Peyer's patch (tissue), 4 donors: ENCODE measurements at regions not wholly inside any gene's neighbourhood (a gene's known extent, or its start where the extent isn't known, plus 50 kb on each side); places are given as distances from the start of the nearest gene placed in this dataset.

Experiments used
- POLR2A ChIP-seq, 2 donors: fragments of 450-650 bp; IDR thresholded peaks; one replicate each; pipeline ENCODE4 v1.5.1; 2017; ENCODE audit warnings: antibody characterized with exemption in 2 of 2, mild to moderate bottlenecking in 2 of 2, moderate library complexity in 2 of 2
- TF ChIP-seq, protein P1 (sequence below), 6 experiments: fragments of 450-650 bp in 4 of 6; fragments of 200-600 bp in 2 of 6; sonication (generic) in 1 of 6; IDR thresholded peaks; one replicate each; pipeline ENCODE4 v1.5.1; 2017 to 2019; ENCODE audit warnings: antibody characterized with exemption in 6 of 6, mild to moderate bottlenecking in 3 of 6, moderate library complexity in 1 of 6

DNA sequence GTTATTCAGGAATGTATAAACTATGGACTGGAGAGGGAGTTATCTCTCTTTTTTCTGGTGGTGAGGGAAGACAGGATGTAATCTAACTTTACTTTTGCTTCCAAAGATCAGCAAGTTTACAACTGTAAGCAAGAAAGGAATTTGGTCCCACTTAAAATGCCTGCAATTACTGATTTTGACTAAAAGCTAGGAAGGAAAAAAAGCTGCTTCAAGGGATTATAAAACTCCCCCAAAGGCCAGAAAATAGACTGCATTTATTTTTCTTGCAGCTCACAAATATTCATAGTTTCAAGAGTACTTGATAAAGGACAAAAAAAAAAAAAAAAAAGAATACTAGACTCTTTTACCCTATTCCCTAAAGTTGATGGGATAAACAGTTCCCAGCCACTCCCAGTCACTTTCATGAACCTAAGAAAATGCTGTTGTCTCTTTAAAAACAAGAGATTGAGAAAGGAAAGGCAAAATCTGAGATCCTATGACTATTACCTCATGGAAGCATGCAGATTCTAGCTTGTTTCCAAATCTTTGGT, 128.7 kb upstream of the BMP4 start:
- TF ChIP-seq, protein P1, sequence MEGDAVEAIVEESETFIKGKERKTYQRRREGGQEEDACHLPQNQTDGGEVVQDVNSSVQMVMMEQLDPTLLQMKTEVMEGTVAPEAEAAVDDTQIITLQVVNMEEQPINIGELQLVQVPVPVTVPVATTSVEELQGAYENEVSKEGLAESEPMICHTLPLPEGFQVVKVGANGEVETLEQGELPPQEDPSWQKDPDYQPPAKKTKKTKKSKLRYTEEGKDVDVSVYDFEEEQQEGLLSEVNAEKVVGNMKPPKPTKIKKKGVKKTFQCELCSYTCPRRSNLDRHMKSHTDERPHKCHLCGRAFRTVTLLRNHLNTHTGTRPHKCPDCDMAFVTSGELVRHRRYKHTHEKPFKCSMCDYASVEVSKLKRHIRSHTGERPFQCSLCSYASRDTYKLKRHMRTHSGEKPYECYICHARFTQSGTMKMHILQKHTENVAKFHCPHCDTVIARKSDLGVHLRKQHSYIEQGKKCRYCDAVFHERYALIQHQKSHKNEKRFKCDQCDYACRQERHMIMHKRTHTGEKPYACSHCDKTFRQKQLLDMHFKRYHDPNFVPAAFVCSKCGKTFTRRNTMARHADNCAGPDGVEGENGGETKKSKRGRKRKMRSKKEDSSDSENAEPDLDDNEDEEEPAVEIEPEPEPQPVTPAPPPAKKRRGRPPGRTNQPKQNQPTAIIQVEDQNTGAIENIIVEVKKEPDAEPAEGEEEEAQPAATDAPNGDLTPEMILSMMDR (IDR thresholded peaks at IDR 0.05), result no peak
- TF ChIP-seq POLR2A (IDR thresholded peaks at IDR 0.05), result no peak
